Mesothelial cell of epicardium (in vitro differentiated cells): ENCODE measurements at regions not wholly inside any gene's neighbourhood (a gene's known extent, or its start where the extent isn't known, plus 50 kb on each side); places are given as distances from the start of the nearest gene placed in this dataset.

Source experiments
- DNase-seq, 2 experiments: peaks; one replicate each; pipeline ENCODE4 v3.0.0; 2021; ENCODE audit warnings: low spot score in 2 of 2; ENCODE audit not compliant: unreplicated experiment in 2 of 2
- H3K27ac Mint-ChIP-seq: 2 replicates; pipeline ENCODE4 v1.8.0; 2021; ENCODE audit warnings: mixed read lengths
- H3K27me3 Mint-ChIP-seq: 2 replicates; pipeline ENCODE4 v1.8.0; 2021; ENCODE audit warnings: low read depth, mixed read lengths
- H3K36me3 Mint-ChIP-seq: 2 replicates; pipeline ENCODE4 v1.8.0; 2021; ENCODE audit warnings: mixed read lengths
- H3K4me1 Mint-ChIP-seq: 2 replicates; pipeline ENCODE4 v1.8.0; 2021; ENCODE audit warnings: mixed read lengths
- H3K4me3 Mint-ChIP-seq: 2 replicates; pipeline ENCODE4 v1.8.0; 2021; ENCODE audit warnings: mild to moderate bottlenecking, moderate library complexity, mixed read lengths
- H3K9me3 Mint-ChIP-seq: 2 replicates; pipeline ENCODE4 v1.8.0; 2021; ENCODE audit warnings: mixed read lengths
- CTCF ChIP-seq: fragments of 200-600 bp; sonication (generic); IDR thresholded peaks from one replicate; pipeline ENCODE4 v1.5.0; 2021; ENCODE audit warnings: antibody characterized with exemption; ENCODE audit not compliant: unreplicated experiment

- Mint-ChIP-seq H3K27ac (no peak overlapping the region), H3K9me3 (no peaks in the 10 kb centered on the region), H3K27me3 (peaks cover 64% of the 10 kb centered on the region), H3K4me3 (no peak overlapping the region), H3K36me3 (no peaks in the 10 kb centered on the region), H3K4me1 (peaks cover 10% of the 10 kb centered on the region)
- no peak for DNase-seq
- TF ChIP-seq CTCF = no peak
These were observed 114.8 kb upstream of the ADRA2C start for GRCh38 chr4:3651267-3651845.

GRCh38 chr4:3649491-3649890 is 116.7 kb upstream of the ADRA2C start:
- Mint-ChIP-seq H3K27ac (no peak overlapping the region), H3K27me3 (peaks cover 62% of the 10 kb centered on the region), H3K4me1 (peaks cover 11% of the 10 kb centered on the region), H3K36me3 (no peaks in the 10 kb centered on the region), H3K9me3 (no peaks in the 10 kb centered on the region), H3K4me3 (no peak overlapping the region)
- no peak for DNase-seq
- TF ChIP-seq CTCF = no peak

- H3K4me3 Mint-ChIP-seq = no peak overlapping the region
- H3K27ac Mint-ChIP-seq = no peak overlapping the region
- peaks cover 11% of the 10 kb centered on the region for H3K4me1 Mint-ChIP-seq
- DNase-seq = no peak
- H3K9me3 Mint-ChIP-seq = no peaks in the 10 kb centered on the region
- no peaks in the 10 kb centered on the region for H3K36me3 Mint-ChIP-seq
- no peak for TF ChIP-seq CTCF
- H3K27me3 Mint-ChIP-seq = peaks cover 62% of the 10 kb centered on the region
These were observed 116.5 kb upstream of the LRPAP1 start for GRCh38 chr4:3648731-3649130.

- Mint-ChIP-seq H3K36me3 (no peaks in the 10 kb centered on the region), H3K4me1 (peaks cover 11% of the 10 kb centered on the region), H3K27me3 (peaks cover 60% of the 10 kb centered on the region), H3K4me3 (no peak overlapping the region), H3K27ac (no peak overlapping the region), H3K9me3 (no peaks in the 10 kb centered on the region)
- DNase-seq = no peak
- no peak for TF ChIP-seq CTCF
These were observed 116.0 kb upstream of the LRPAP1 start for GRCh38 chr4:3648195-3648594.

- Mint-ChIP-seq H3K27ac (no peak overlapping the region), H3K27me3 (peaks cover 60% of the 10 kb centered on the region), H3K4me1 (peaks cover 10% of the 10 kb centered on the region), H3K4me3 (no peak overlapping the region), H3K9me3 (no peaks in the 10 kb centered on the region), H3K36me3 (no peaks in the 10 kb centered on the region)
- TF ChIP-seq CTCF = no peak
- DNase-seq = no peak
These were observed 115.2 kb upstream of the LRPAP1 start for GRCh38 chr4:3647421-3647820.
